Stomach (tissue), 8 donors: ENCODE measurements at regions not wholly inside any gene's neighbourhood (a gene's known extent, or its start where the extent isn't known, plus 50 kb on each side); places are given as distances from the start of the nearest gene placed in this dataset.

Experiments
- DNase-seq, 2 donors: peaks; one replicate each; pipeline versions ENCODE4 v3.0.0 to v3.0.0-alpha.2; 2013 to 2019
- H3K27ac ChIP-seq, 5 donors: fragments of 200-600 bp in 4 of 5; sonication (generic) in 4 of 5; one replicate each; pipeline ENCODE4 v1.5.1; 2013 to 2019; ENCODE audit warnings: mild to moderate bottlenecking in 1 of 5, moderate library complexity in 1 of 5
- H3K27me3 ChIP-seq, 3 donors: fragments of 200-600 bp; sonication (generic); one replicate each; pipeline ENCODE4 v1.5.1; 2017 to 2019; ENCODE audit warnings: mixed run types in 1 of 3
- H3K36me3 ChIP-seq, 4 donors: fragments of 200-600 bp; sonication (generic); 1 replicate in 3 of 4; 2 replicates in 1 of 4; pipeline ENCODE4 v1.5.1; 2016 to 2019
- H3K4me1 ChIP-seq, 4 donors: fragments of 200-600 bp; sonication (generic); one replicate each; pipeline ENCODE4 v1.5.1; 2016 to 2019
- H3K4me3 ChIP-seq, 4 donors: fragments of 200-600 bp; sonication (generic) in 3 of 4; one replicate each; pipeline ENCODE4 v1.5.1; 2016 to 2019; ENCODE audit warnings: mild to moderate bottlenecking in 1 of 4
- H3K9me3 ChIP-seq, 4 donors: fragments of 200-600 bp; sonication (generic); one replicate each; pipeline ENCODE4 v1.5.1; 2016 to 2019
- CTCF ChIP-seq, 7 experiments: fragments of 450-650 bp in 4 of 7; fragments of 200-600 bp in 3 of 7; sonication (generic) in 3 of 7; IDR thresholded peaks; one replicate each; pipeline ENCODE4 v1.5.1; 2016 to 2019; ENCODE audit warnings: antibody characterized with exemption in 7 of 7, control low read depth in 2 of 7, mild to moderate bottlenecking in 1 of 7
- EP300 ChIP-seq: sonication (generic); formaldehyde crosslinking; IDR thresholded peaks from one replicate; pipeline ENCODE4 v1.6.1; 2017; ENCODE audit warnings: antibody characterized with exemption
- POLR2A ChIP-seq, 4 donors: fragments of 450-650 bp; IDR thresholded peaks; one replicate each; pipeline ENCODE4 v1.6.1; 2016; ENCODE audit warnings: antibody characterized with exemption in 4 of 4, control low read depth in 2 of 4, mild to moderate bottlenecking in 1 of 4, moderate library complexity in 1 of 4
- POLR2AphosphoS5 ChIP-seq, 3 donors: sonication (generic); formaldehyde crosslinking; IDR thresholded peaks; one replicate each; pipeline ENCODE4 v1.6.1; 2016; ENCODE audit warnings: antibody characterized with exemption in 3 of 3
- WGBS, 5 donors: extraction: QIAGEN DNeasy Blood & Tissue Kit in 3 of 5; methylation state at CpG; one replicate each; pipeline versions ENCODE4 v1.1.5 to v1.1.7; 2013 to 2018; 5-methylcytosine and 5-hydroxymethylcytosine counted together
- intact Hi-C: fragments of 100-400 bp; cut with DNase I; formaldehyde crosslinking; loops from one replicate; pipeline ENCODE4 v1.15.1; 2023; ENCODE audit warnings: low total_unique reads
- donor health status: healthy with polysubstance abuse.
- donor health status: Bipolar disorder and iron deficiency.
- donor health status: healthy.

GRCh38 chr1:60705026-60705425, 377.3 kb upstream of the NFIA start:
- intact Hi-C loops = no loop called here

GRCh38 chr1:60703155-60703554, 379.2 kb upstream of the NFIA start:
- no peak for TF ChIP-seq CTCF (IDR thresholded peaks at IDR 0.05)
- TF ChIP-seq EP300 = no peak
- no peak for TF ChIP-seq POLR2AphosphoS5 (IDR thresholded peaks at IDR 0.05)
- TF ChIP-seq POLR2A (IDR thresholded peaks at IDR 0.05) = no peak
- no peak for DNase-seq
- Histone ChIP-seq H3K4me3 (no peak overlapping the region), H3K4me1 (no peaks in the 10 kb centered on the region), H3K27me3 (no peaks in the 10 kb centered on the region), H3K9me3 (no peaks in the 10 kb centered on the region), H3K27ac (no peak overlapping the region), H3K36me3 (no peaks in the 10 kb centered on the region)
- intact Hi-C loops = no loop called here

More at GRCh38 chr1:60705026-60705425, 377.3 kb upstream of the NFIA start:
- no peaks in the 10 kb centered on the region for H3K36me3 ChIP-seq
- DNase-seq = no peak
- H3K9me3 ChIP-seq = no peaks in the 10 kb centered on the region
- H3K27ac ChIP-seq = no peak overlapping the region
- H3K27me3 ChIP-seq = no peaks in the 10 kb centered on the region
- H3K4me3 ChIP-seq = no peak overlapping the region
- 51 to 72% (median 67%) methylated on average over 2 of the region's 2 CpGs for WGBS, 5 donors
- TF ChIP-seq POLR2A (IDR thresholded peaks at IDR 0.05) (no peak), EP300 (no peak), POLR2AphosphoS5 (IDR thresholded peaks at IDR 0.05) (no peak), CTCF (IDR thresholded peaks at IDR 0.05) (no peak)
- no peaks in the 10 kb centered on the region for H3K4me1 ChIP-seq

- H3K27ac ChIP-seq = no peak overlapping the region
- peaks cover 0 to 7% (median 0%) of the 10 kb centered on the region in 4 donors for H3K4me1 ChIP-seq
- no peaks in the 10 kb centered on the region for H3K27me3 ChIP-seq
- no peak for TF ChIP-seq CTCF (IDR thresholded peaks at IDR 0.05)
- no peak for TF ChIP-seq EP300
- no peak for TF ChIP-seq POLR2AphosphoS5 (IDR thresholded peaks at IDR 0.05)
- no peak for TF ChIP-seq POLR2A (IDR thresholded peaks at IDR 0.05)
- H3K4me3 ChIP-seq = no peak overlapping the region
- H3K36me3 ChIP-seq = no peaks in the 10 kb centered on the region
- WGBS, 5 donors = 50 to 72% (median 65%) methylated on average over 3 of the region's 3 CpGs
- intact Hi-C loops = no loop called here
- no peak for DNase-seq
- no peaks in the 10 kb centered on the region for H3K9me3 ChIP-seq
Observed at GRCh38 chr1:60699325-60699724, 383.0 kb upstream of the NFIA start.

GRCh38 chr1:60697204-60697994, 385.0 kb upstream of the NFIA start:
- Histone ChIP-seq H3K4me3 (no peak overlapping the region), H3K27me3 (no peaks in the 10 kb centered on the region), H3K27ac (no peak overlapping the region), H3K36me3 (no peaks in the 10 kb centered on the region), H3K4me1 (peaks cover 0 to 7% (median 0%) of the 10 kb centered on the region in 4 donors), H3K9me3 (peaks cover 0 to 6% (median 0%) of the 10 kb centered on the region in 4 donors)
- DNase-seq = peak in 1 of 2 donors; percentile 43
- WGBS, 5 donors = 33 to 47% (median 39%) methylated on average over 4 of the region's 4 CpGs
- TF ChIP-seq POLR2AphosphoS5 (IDR thresholded peaks at IDR 0.05) (no peak), EP300 (no peak), POLR2A (IDR thresholded peaks at IDR 0.05) (no peak), CTCF (IDR thresholded peaks at IDR 0.05) (no peak)
- intact Hi-C loops = no loop called here
